Bronchial epithelial cell (primary cell): ENCODE measurements at regions not wholly inside any gene's neighbourhood (a gene's known extent, or its start where the extent isn't known, plus 50 kb on each side); places are given as distances from the start of the nearest gene placed in this dataset.

Experiments
- DNase-seq: peaks from one replicate; pipeline ENCODE4 v3.0.0-alpha.2; 2010; ENCODE audit warnings: low read depth
- FAIRE-seq: peaks from 2 replicates; lab custom pipeline; 2011; peaks lifted over from hg19 to GRCh38; lab: Jason Lieb, UNC
- H3K27me3 ChIP-seq: 2 replicates; pipeline ENCODE4 v1.5.1; 2011; ENCODE audit warnings: low read length; ENCODE audit not compliant: control insufficient read depth, insufficient read depth
- H3K36me3 ChIP-seq: 2 replicates; pipeline ENCODE4 v1.5.1; 2011; ENCODE audit warnings: low read length; ENCODE audit not compliant: control insufficient read depth, insufficient read depth
- H3K4me3 ChIP-seq: 2 replicates; pipeline ENCODE4 v1.5.1; 2011; ENCODE audit warnings: mild to moderate bottlenecking, low read depth, low read length, control low read depth
- TF ChIP-seq, protein P1 (sequence below): IDR thresholded peaks from 2 replicates; pipeline ENCODE4 v1.5.1; 2011; ENCODE audit warnings: mild to moderate bottlenecking, moderate library complexity, low read length, control low read depth, inconsistent platforms; ENCODE audit not compliant: insufficient read depth, severe bottlenecking

DNA sequence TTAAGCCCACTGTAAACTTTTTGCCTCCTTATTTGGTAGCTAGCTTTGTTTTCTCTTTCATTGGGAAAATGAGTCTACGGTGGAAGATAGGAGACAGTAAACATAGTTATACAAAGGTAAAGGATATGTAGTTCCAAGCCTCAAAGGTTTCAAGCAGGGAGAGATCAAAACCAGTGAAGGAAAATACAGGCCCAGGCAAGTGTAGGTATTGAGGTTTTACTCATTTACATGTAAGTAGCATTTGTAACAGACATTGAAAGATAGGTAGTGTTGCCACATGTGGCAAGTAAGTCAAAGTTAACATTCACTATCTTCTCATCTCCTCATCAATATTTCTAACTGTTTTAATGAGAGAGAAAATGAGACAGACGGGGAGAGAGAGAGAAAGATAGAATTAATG, 136.5 kb downstream of the RTL3 start:
- H3K27me3 ChIP-seq: no peaks in the 10 kb centered on the region
- FAIRE-seq (no peak), DNase-seq (peak; percentile 72)
- TF ChIP-seq, protein P1, sequence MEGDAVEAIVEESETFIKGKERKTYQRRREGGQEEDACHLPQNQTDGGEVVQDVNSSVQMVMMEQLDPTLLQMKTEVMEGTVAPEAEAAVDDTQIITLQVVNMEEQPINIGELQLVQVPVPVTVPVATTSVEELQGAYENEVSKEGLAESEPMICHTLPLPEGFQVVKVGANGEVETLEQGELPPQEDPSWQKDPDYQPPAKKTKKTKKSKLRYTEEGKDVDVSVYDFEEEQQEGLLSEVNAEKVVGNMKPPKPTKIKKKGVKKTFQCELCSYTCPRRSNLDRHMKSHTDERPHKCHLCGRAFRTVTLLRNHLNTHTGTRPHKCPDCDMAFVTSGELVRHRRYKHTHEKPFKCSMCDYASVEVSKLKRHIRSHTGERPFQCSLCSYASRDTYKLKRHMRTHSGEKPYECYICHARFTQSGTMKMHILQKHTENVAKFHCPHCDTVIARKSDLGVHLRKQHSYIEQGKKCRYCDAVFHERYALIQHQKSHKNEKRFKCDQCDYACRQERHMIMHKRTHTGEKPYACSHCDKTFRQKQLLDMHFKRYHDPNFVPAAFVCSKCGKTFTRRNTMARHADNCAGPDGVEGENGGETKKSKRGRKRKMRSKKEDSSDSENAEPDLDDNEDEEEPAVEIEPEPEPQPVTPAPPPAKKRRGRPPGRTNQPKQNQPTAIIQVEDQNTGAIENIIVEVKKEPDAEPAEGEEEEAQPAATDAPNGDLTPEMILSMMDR: no peak
- H3K4me3 ChIP-seq: no peak overlapping the region
- no peaks in the 10 kb centered on the region for H3K36me3 ChIP-seq

DNA sequence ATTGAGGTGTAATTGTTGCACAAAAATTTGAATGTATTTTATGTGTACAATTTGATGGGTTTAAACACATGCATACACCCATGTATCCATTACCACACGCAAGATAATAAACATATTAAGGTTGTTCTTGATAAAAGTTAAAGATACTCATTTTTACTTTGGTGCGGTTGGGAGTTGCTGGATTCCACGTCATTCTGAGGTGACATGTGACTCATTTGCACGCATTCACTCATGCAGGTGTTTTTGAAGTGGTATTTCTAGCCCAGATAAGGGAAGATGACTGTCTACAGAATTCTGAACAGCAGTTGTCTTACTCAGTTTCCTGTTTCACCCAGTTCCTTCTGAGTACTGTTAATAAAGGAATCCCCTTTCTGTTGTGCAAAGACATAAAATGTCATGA, 142.0 kb downstream of the RTL3 start:
- Histone ChIP-seq H3K4me3 (no peak overlapping the region), H3K36me3 (no peaks in the 10 kb centered on the region), H3K27me3 (no peaks in the 10 kb centered on the region)
- TF ChIP-seq, protein P1: no peak
- FAIRE-seq: no peak
- peak; percentile 90 for DNase-seq

DNA sequence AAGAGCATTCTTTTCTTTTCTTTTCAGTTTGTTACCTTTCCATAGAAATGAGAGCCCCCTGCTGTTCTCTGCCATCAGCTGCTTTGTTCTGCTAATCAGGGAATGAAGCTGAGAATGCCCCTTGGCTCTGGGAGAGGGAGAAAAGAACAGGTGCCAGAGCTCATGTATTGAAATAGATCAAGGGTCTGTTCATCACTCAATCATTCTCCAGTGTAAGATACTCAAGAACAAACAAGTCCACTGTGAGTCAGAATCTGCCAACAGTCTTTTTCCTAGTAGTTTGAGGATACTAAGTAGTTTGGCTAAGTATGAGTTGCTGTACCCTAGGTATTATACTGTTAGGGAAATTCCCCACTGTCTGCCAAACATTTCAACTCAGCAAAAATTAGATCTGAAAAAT, 144.3 kb downstream of the RTL3 start:
- peak; percentile 90 for DNase-seq
- no peak for FAIRE-seq
- TF ChIP-seq, protein P1: no peak
- Histone ChIP-seq H3K36me3 (no peaks in the 10 kb centered on the region), H3K27me3 (no peaks in the 10 kb centered on the region), H3K4me3 (no peak overlapping the region)

DNA sequence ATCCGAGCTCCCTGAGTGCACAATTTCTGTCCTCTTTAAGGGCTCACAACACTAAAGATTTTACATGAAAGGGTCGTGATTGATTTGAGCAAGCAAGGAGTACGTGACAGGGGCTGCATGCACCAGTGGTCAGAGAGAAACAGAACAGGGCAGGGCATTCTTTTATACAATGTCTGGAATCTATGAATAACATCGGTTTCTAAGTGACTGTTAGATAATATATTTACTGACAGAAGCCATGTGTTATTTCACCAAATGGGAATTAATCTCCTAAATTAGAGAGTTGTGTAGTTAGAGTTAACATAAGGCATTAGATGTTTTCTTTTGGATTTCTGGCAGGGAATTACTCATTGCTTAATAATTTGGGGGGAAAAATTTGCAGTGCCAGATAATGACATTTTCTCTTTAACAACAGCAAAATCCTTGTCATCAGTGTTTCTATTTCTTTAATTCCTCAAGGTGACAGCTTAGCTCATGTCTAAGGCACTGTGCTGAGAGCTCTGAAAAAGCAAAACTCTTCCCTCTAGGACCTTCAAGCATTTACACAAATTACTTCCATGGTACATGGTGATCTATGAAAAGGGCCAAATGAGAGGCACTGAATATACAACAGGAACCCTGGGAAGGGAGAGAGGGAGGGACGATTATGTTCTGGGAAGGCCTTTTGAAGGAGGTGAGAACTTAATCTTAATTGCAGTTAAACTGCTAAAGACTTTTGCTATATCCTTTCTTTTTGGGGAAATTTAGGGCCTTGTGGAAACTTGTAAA, 145.0 kb downstream of the RTL3 start:
- Histone ChIP-seq H3K27me3 (no peaks in the 10 kb centered on the region), H3K36me3 (no peaks in the 10 kb centered on the region), H3K4me3 (no peak overlapping the region)
- FAIRE-seq (no peak), DNase-seq (no peak)
- TF ChIP-seq, protein P1: no peak

DNA sequence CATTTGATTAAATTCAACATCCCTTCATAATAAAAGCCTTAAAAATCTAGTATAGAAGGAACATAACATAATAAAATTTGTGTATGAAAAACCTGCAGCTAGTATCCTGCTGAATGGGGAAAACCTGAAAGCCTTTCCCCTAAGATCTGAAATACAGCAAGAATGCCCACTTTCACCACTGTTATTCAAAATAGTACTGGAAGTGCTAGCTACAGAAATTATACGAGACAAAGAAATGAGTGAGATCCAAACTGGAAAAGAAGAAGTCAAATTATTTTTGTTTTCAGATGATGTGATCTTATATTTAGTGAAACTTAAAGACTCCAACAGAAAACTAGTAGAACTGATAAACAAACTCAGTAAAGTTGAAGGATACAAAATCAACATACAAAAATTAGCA, 152.9 kb downstream of the RTL3 start:
- H3K4me3 ChIP-seq: no peak overlapping the region
- TF ChIP-seq, protein P1: no peak
- no peaks in the 10 kb centered on the region for H3K27me3 ChIP-seq
- DNase-seq: no peak
- no peaks in the 10 kb centered on the region for H3K36me3 ChIP-seq
- FAIRE-seq: no peak

DNA sequence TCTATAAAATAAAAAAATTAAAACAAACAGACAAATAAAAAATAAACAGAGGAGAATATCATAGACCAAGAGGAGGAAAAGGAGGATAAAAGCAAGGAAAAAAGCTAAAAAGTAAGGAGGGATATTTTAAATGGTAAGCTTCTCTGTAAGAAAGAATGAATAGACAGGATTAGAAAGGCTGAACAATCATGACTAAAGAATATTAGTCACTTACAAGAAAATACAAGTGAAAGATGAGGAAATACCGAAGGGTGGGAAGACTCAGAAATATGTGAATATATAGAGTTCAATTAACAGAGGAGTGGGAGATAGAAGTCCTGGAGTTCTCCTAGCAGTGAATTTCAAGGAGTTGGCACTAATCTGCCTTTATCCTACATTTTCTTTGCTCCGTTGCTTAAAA, 162.6 kb downstream of the RTL3 start:
- no peak overlapping the region for H3K4me3 ChIP-seq
- DNase-seq (peak; percentile 63), FAIRE-seq (no peak)
- no peaks in the 10 kb centered on the region for H3K36me3 ChIP-seq
- TF ChIP-seq, protein P1: no peak
- H3K27me3 ChIP-seq: no peaks in the 10 kb centered on the region
